ENCODE measurements at regions not wholly inside any gene's neighbourhood (a gene's known extent, or its start where the extent isn't known, plus 50 kb on each side); places are given as distances from the start of the nearest gene placed in this dataset.
"Not testable (repeated sequence)": the region's sequence is repeated elsewhere in the genome, so short reads cannot be mapped to it uniquely, and the experiment has no call there.

GRCh38 chr6:27854421-27854820, 57.8 kb downstream of the OR2B2 start:
- no peak overlapping the region for H3K27ac ChIP-seq (ENCODE audit: low read depth, low read length)

DNA sequence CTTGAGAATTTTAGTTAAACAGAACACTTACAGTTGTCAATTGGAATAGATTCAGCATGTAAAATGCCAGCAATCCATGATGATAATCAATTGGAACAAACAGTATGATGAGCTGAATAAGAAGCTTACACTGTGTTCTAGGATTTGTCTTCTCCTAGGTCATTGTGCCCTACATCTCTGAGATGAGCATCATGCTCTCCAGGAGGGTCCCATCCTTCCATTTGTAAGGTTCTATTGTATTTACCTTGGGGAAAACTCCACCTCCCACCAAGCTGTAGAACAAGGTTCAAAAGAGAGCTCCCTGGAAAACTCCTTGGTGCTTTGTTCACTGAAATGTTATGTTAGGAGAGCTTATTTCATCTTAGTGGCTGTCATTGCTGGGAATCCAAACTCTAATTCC, 60.8 kb downstream of the OR2B2 start:
- H3K36me3 Mint-ChIP-seq (ENCODE audit: low read depth, unreplicated experiment) = no peaks in the 10 kb centered on the region
- Histone ChIP-seq H3K9me3 (ENCODE audit: insufficient read depth, low read depth, low read length) (no peaks in the 10 kb centered on the region), H2AFZ (ENCODE audit: low read depth, low read length) (no peak overlapping the region), H3K4me2 (ENCODE audit: low read length) (no peak overlapping the region), H4K20me1 (ENCODE audit: insufficient read depth, low read length) (no peaks in the 10 kb centered on the region), H3K4me3 (ENCODE audit: insufficient read depth, low read depth, low read length) (no peak overlapping the region), H3K27me3 (ENCODE audit: insufficient read depth, low read length) (no peaks in the 10 kb centered on the region), H3K27ac (ENCODE audit: low read depth, low read length) (no peak overlapping the region), H3K79me2 (ENCODE audit: insufficient read depth, low read length) (no peaks in the 10 kb centered on the region), H3K9ac (ENCODE audit: low read length) (no peak overlapping the region), H3K36me3 (ENCODE audit: insufficient read depth, low read length) (no peaks in the 10 kb centered on the region), H3K4me1 (ENCODE audit: insufficient read depth, low read length) (no peaks in the 10 kb centered on the region)
- DNase-seq (ENCODE audit: low read depth) = no peak
- no peaks in the 10 kb centered on the region for H3K27me3 Mint-ChIP-seq (ENCODE audit: low read depth, unreplicated experiment)
- H3K9me3 Mint-ChIP-seq (ENCODE audit: unreplicated experiment) = no peaks in the 10 kb centered on the region
- TF ChIP-seq EZH2 (IDR thresholded peaks at IDR 0.05; ENCODE audit: insufficient read depth, low read length) (no peak), CTCF (IDR thresholded peaks at IDR 0.05; ENCODE audit: insufficient read depth, low read depth, low read length) (no peak)
- no peak overlapping the region for H3K27ac Mint-ChIP-seq (ENCODE audit: unreplicated experiment)
- H3K4me3 Mint-ChIP-seq (ENCODE audit: unreplicated experiment) = no peak overlapping the region
- no peak for FAIRE-seq
- H3K4me1 Mint-ChIP-seq (ENCODE audit: low read depth, unreplicated experiment) = peaks cover 6% of the 10 kb centered on the region

More at GRCh38 chr6:27854421-27854820, 57.8 kb downstream of the OR2B2 start:
- no peaks in the 10 kb centered on the region for H3K27me3 Mint-ChIP-seq (ENCODE audit: low read depth, unreplicated experiment)
- DNase-seq (ENCODE audit: low read depth) = no peak
- H3K27ac Mint-ChIP-seq (ENCODE audit: unreplicated experiment) = no peak overlapping the region
- Histone ChIP-seq H2AFZ (ENCODE audit: low read depth, low read length) (no peak overlapping the region), H3K4me1 (ENCODE audit: insufficient read depth, low read length) (no peaks in the 10 kb centered on the region), H3K4me3 (ENCODE audit: insufficient read depth, low read depth, low read length) (no peak overlapping the region), H3K79me2 (ENCODE audit: insufficient read depth, low read length) (no peaks in the 10 kb centered on the region), H4K20me1 (ENCODE audit: insufficient read depth, low read length) (no peaks in the 10 kb centered on the region), H3K9ac (ENCODE audit: low read length) (no peak overlapping the region), H3K36me3 (ENCODE audit: insufficient read depth, low read length) (no peaks in the 10 kb centered on the region), H3K9me3 (ENCODE audit: insufficient read depth, low read depth, low read length) (no peaks in the 10 kb centered on the region), H3K27me3 (ENCODE audit: insufficient read depth, low read length) (no peaks in the 10 kb centered on the region), H3K4me2 (ENCODE audit: low read length) (no peak overlapping the region)
- TF ChIP-seq CTCF (IDR thresholded peaks at IDR 0.05; ENCODE audit: insufficient read depth, low read depth, low read length) (no peak), EZH2 (IDR thresholded peaks at IDR 0.05; ENCODE audit: insufficient read depth, low read length) (no peak)
- FAIRE-seq = peak; percentile 43
- H3K4me1 Mint-ChIP-seq (ENCODE audit: low read depth, unreplicated experiment) = no peaks in the 10 kb centered on the region
- H3K4me3 Mint-ChIP-seq (ENCODE audit: unreplicated experiment) = no peak overlapping the region
- H3K36me3 Mint-ChIP-seq (ENCODE audit: low read depth, unreplicated experiment) = no peaks in the 10 kb centered on the region
- H3K9me3 Mint-ChIP-seq (ENCODE audit: unreplicated experiment) = no peaks in the 10 kb centered on the region

DNA sequence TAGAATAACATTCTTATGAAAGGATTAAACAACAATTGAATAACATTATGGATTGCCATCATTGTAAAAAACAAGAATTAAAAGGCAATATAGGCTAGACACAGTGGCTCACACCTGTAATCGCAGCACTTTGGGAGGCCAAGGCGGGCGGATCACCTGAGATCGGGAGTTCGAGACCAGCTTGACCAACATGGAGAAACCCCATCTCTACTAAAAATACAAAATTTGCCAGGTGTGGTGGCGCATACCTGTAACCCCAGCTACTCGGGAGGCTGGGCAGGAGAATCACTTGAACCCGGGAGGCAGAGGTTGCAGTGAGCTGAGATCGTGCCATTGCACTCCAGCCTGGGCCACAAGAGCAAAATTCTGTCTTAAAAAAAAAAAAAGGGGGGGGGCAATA, 63.2 kb downstream of the OR2B2 start:
- H3K27me3 ChIP-seq (ENCODE audit: insufficient read depth, low read length); H2AFZ ChIP-seq (ENCODE audit: low read depth, low read length); H3K36me3 ChIP-seq (ENCODE audit: insufficient read depth, low read length); H4K20me1 ChIP-seq (ENCODE audit: insufficient read depth, low read length); H3K4me3 ChIP-seq (ENCODE audit: insufficient read depth, low read depth, low read length); FAIRE-seq; DNase-seq (ENCODE audit: low read depth); H3K79me2 ChIP-seq (ENCODE audit: insufficient read depth, low read length); H3K4me1 Mint-ChIP-seq (ENCODE audit: low read depth, unreplicated experiment); H3K9me3 ChIP-seq (ENCODE audit: insufficient read depth, low read depth, low read length); H3K27me3 Mint-ChIP-seq (ENCODE audit: low read depth, unreplicated experiment); H3K9me3 Mint-ChIP-seq (ENCODE audit: unreplicated experiment); H3K36me3 Mint-ChIP-seq (ENCODE audit: low read depth, unreplicated experiment); H3K27ac ChIP-seq (ENCODE audit: low read depth, low read length); H3K4me3 Mint-ChIP-seq (ENCODE audit: unreplicated experiment); H3K9ac ChIP-seq (ENCODE audit: low read length); H3K4me1 ChIP-seq (ENCODE audit: insufficient read depth, low read length); H3K4me2 ChIP-seq (ENCODE audit: low read length); H3K27ac Mint-ChIP-seq (ENCODE audit: unreplicated experiment): not testable (repeated sequence)

Measured in astrocyte (in vitro differentiated cells and primary cell).